OCI-LY1 (cell line): ENCODE measurements at regions not wholly inside any gene's neighbourhood (a gene's known extent, or its start where the extent isn't known, plus 50 kb on each side); places are given as distances from the start of the nearest gene placed in this dataset.

Source experiments
- EZH2 ChIP-seq: fragments of 200-600 bp; sonication (generic), shearing (Covaris generic); IDR thresholded peaks from 2 replicates; pipeline ENCODE4 v1.8.0; 2017; ENCODE audit warnings: borderline replicate concordance, mixed run types, mild to moderate bottlenecking, antibody characterized with exemption, low read length, moderate library complexity, mixed read lengths
- TF ChIP-seq, protein P1 (sequence below): fragments of 200-600 bp; sonication (generic), shearing (Covaris generic); IDR thresholded peaks from 2 replicates; pipeline ENCODE4 v1.5.1; 2017; ENCODE audit warnings: mild to moderate bottlenecking, antibody characterized with exemption, low read length, moderate library complexity, mixed read lengths

DNA sequence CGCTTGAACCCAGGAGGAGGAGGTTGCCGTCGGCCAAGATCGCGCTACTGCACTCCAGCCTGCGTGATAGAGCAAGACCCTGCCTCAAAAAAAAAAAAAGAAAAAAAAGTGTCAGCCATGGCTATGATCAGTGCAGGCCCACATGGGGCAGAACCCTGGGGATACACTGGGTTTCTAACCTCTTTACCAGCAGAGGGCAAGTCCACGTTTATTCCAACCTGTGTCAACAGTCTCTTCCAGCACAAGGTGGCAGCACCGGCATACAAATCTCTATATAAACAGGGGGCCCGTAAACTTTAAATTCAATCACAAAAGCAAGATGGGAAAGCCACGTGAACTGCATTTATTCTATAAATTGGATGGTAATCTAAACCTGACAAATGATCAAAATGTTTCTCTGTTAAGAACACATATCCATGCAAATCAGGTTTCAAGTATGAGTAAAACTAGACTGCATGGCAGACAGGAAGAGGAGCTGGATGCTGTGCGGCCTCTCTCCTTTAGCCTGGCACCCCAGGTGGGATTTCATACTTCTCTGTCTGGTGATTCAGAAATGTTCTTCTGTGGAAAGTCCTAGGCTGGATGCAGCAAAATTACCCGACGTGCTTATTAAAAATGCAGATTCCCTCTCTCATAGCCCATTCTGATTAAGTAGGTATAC, 60.0 kb upstream of the STEAP1B start:
- TF ChIP-seq, protein P1, sequence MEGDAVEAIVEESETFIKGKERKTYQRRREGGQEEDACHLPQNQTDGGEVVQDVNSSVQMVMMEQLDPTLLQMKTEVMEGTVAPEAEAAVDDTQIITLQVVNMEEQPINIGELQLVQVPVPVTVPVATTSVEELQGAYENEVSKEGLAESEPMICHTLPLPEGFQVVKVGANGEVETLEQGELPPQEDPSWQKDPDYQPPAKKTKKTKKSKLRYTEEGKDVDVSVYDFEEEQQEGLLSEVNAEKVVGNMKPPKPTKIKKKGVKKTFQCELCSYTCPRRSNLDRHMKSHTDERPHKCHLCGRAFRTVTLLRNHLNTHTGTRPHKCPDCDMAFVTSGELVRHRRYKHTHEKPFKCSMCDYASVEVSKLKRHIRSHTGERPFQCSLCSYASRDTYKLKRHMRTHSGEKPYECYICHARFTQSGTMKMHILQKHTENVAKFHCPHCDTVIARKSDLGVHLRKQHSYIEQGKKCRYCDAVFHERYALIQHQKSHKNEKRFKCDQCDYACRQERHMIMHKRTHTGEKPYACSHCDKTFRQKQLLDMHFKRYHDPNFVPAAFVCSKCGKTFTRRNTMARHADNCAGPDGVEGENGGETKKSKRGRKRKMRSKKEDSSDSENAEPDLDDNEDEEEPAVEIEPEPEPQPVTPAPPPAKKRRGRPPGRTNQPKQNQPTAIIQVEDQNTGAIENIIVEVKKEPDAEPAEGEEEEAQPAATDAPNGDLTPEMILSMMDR, result peak; percentile 99
- no peak for TF ChIP-seq EZH2
